SU-DHL-6 (cell line): ENCODE measurements at regions not wholly inside any gene's neighbourhood (a gene's known extent, or its start where the extent isn't known, plus 50 kb on each side); places are given as distances from the start of the nearest gene placed in this dataset.

Source experiments
- CTCF ChIP-seq: fragments of 200-600 bp; sonication (generic); IDR thresholded peaks from one replicate; pipeline ENCODE4 v1.5.1; 2017; ENCODE audit warnings: antibody characterized with exemption, mild to moderate bottlenecking, low read length, moderate library complexity; ENCODE audit not compliant: insufficient read depth, poor library complexity, severe bottlenecking
- EZH2phosphoT487 ChIP-seq: fragments of 200-600 bp; sonication (generic), shearing (Covaris generic); conservative IDR thresholded peaks from 2 replicates; pipeline ENCODE4 v1.6.1; 2018; ENCODE audit warnings: mild to moderate bottlenecking, antibody characterized with exemption, low read length, moderate library complexity, mixed read lengths

- no peak for TF ChIP-seq CTCF
- TF ChIP-seq EZH2phosphoT487: no peak
These were observed 929.0 kb downstream of the MCTP2 start for GRCh38 chr15:95160316-95160715.
